ENCODE measurements at regions not wholly inside any gene's neighbourhood (a gene's known extent, or its start where the extent isn't known, plus 50 kb on each side); places are given as distances from the start of the nearest gene placed in this dataset.

DNA sequence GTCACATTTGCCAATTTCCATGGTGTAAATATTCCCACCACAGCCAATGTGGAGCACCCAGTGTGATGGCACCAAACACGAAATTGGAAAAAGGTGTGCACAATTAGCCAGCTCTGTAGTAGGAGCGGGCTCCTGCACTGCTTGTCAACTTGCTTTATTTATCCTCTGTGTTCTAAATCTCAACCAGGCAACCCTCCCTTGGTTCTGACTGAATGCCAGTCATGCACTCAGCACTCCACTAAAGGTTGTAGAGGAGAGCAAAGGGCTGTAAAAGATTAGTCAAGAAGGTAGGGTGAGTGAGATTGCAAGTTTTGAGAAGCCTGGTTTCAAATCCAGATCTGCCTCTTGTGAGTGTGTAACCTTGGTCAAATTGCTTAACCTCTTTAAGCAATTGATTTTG is 71.5 kb upstream of the EGR2 start:
- no peaks in the 10 kb centered on the region for H3K27me3 ChIP-seq (ENCODE audit: insufficient read depth, low read length, poor library complexity)
- no CpG with 5 or more reads among the region's 2 CpGs for WGBS (ENCODE audit: extremely low coverage, insufficient coverage, low lambda C conversion rate)
- H2BK120ac ChIP-seq (ENCODE audit: low read depth, low read length), result no peak overlapping the region

DNA sequence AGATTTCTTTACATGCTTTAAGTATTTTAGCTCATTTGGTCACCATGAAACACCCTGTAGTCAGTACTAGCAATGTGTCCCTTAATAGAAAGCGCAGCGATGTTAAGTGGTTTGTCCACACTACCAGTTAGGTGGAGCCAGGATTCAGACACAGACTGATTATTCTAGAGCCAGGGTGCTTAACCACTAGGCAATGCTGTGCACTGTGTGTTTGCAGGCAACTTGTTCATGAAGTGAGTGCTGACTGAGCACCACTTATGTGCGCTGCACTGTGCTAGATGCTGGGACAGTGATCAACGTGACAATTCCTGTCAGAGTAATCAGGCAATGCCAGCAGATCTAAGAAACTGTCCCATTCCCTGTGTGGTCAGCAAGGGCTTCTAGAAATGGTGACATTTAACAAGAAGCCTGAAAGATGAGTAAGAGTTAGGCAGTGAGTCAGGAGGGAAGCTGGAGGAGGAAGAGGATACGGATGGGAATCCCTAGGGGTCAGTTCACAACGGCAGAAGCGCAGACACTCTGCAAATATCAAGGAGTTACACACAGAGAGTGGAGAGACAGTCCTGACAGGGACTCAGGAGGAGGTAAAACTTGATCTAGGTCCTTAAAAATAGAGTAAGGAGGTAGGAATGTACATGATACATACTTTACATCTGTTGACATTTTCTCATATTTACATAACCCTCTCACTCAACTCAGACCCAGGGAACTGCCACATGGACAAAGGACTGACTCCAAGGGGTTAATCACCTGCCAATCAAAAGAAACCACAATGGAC is 69.7 kb upstream of the EGR2 start:
- no peak overlapping the region for H2BK15ac ChIP-seq (replicated peaks; ENCODE audit: low read depth)
- H2BK120ac ChIP-seq (ENCODE audit: low read depth, low read length), result no peak overlapping the region
- no peaks in the 10 kb centered on the region for H3K79me2 ChIP-seq (ENCODE audit: control insufficient read depth, insufficient read depth, low read length)
- no peak overlapping the region for H3K4me3 ChIP-seq (ENCODE audit: low read length)
- H3K79me1 ChIP-seq (ENCODE audit: low read length), result no peaks in the 10 kb centered on the region
- H3K56ac ChIP-seq (ENCODE audit: low read length), result no peak overlapping the region
- no peak overlapping the region for H3K4me2 ChIP-seq (ENCODE audit: low read length)
- no peak overlapping the region for H3K27ac ChIP-seq (ENCODE audit: low read depth, low read length)
- no peak overlapping the region for H3K18ac ChIP-seq (ENCODE audit: low read length)
- H2AK5ac ChIP-seq (ENCODE audit: low read length), result no peak overlapping the region
- H3K4me1 ChIP-seq (ENCODE audit: control insufficient read depth, low read depth, low read length), result no peaks in the 10 kb centered on the region
- H4K5ac ChIP-seq (ENCODE audit: low read length), result no peak overlapping the region
- no peak for DNase-seq
- H3K4ac ChIP-seq (ENCODE audit: low read depth, low read length), result no peak overlapping the region
- H3K23ac ChIP-seq (ENCODE audit: low read length), result no peak overlapping the region
- H3K36me3 ChIP-seq (ENCODE audit: control insufficient read depth, insufficient read depth, low read length), result no peaks in the 10 kb centered on the region
- no peaks in the 10 kb centered on the region for H3K27me3 ChIP-seq (ENCODE audit: insufficient read depth, low read length, poor library complexity)
- H4K8ac ChIP-seq (ENCODE audit: low read depth, low read length), result no peak overlapping the region
- no CpG with 5 or more reads among the region's 7 CpGs for WGBS (ENCODE audit: extremely low coverage, insufficient coverage, low lambda C conversion rate)
- H2BK5ac ChIP-seq (ENCODE audit: low read length), result no peak overlapping the region
- no peak overlapping the region for H3K9ac ChIP-seq (ENCODE audit: low read length)

More for the DNA sequence above, 71.5 kb upstream of the EGR2 start:
- no peak overlapping the region for H3K4me2 ChIP-seq (ENCODE audit: low read length)
- H3K4ac ChIP-seq (ENCODE audit: low read depth, low read length), result no peak overlapping the region
- no peak overlapping the region for H3K9ac ChIP-seq (ENCODE audit: low read length)
- no peak overlapping the region for H2AK5ac ChIP-seq (ENCODE audit: low read length)
- H4K8ac ChIP-seq (ENCODE audit: low read depth, low read length), result no peak overlapping the region
- H3K4me3 ChIP-seq (ENCODE audit: low read length), result no peak overlapping the region
- no peak overlapping the region for H3K18ac ChIP-seq (ENCODE audit: low read length)
- H3K56ac ChIP-seq (ENCODE audit: low read length), result no peak overlapping the region
- H3K4me1 ChIP-seq (ENCODE audit: control insufficient read depth, low read depth, low read length), result no peaks in the 10 kb centered on the region
- H3K79me1 ChIP-seq (ENCODE audit: low read length), result no peaks in the 10 kb centered on the region
- H3K36me3 ChIP-seq (ENCODE audit: control insufficient read depth, insufficient read depth, low read length), result no peaks in the 10 kb centered on the region
- no peak overlapping the region for H2BK5ac ChIP-seq (ENCODE audit: low read length)
- no peak overlapping the region for H3K27ac ChIP-seq (ENCODE audit: low read depth, low read length)
- DNase-seq, result no peak
- H3K23ac ChIP-seq (ENCODE audit: low read length), result no peak overlapping the region
- no peak overlapping the region for H2BK15ac ChIP-seq (replicated peaks; ENCODE audit: low read depth)
- no peaks in the 10 kb centered on the region for H3K79me2 ChIP-seq (ENCODE audit: control insufficient read depth, insufficient read depth, low read length)
- H4K5ac ChIP-seq (ENCODE audit: low read length), result no peak overlapping the region

DNA sequence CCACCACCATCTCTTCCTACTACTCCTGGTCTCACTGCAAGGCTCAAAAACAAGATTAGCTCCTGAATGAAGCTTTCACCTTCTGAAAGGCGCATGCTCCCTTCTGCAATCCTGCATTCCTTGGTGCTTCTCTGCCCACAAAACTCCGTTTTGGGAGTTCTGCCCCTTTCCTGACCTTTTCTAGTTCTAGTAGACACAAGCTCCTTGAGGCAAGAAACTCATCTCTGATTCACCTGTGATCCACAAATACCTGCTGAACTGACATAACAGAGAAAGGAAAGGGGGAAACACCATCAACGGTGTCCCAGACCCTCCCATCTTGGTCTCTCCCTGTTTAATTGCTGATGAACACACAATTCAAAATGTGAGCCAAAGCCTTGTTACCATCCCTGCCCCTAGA is 64.0 kb upstream of the EGR2 start:
- no peaks in the 10 kb centered on the region for H3K27me3 ChIP-seq (ENCODE audit: insufficient read depth, low read length, poor library complexity)

DNA sequence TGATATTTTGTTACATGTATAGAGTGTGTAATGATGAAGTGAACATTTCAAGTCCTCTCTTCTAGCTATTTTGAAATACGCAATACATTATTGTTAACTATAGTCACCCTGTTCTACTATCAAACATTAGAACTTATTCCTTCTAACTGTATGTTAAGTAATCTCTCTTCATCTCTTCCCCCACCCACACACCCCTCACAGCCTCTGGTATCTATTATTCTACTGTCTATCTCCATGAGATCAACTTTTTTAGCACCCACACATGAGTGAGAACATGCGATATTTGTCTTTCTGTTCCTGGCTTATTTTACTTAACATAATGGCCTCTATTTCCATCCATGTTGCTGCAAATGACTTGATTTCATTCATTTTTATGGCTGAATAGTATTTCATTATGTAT is 57.7 kb upstream of the EGR2 start:
- Histone ChIP-seq H3K27me3 (ENCODE audit: insufficient read depth, low read length, poor library complexity) (no peaks in the 10 kb centered on the region), H3K36me3 (ENCODE audit: control insufficient read depth, insufficient read depth, low read length) (no peaks in the 10 kb centered on the region), H2AK5ac (ENCODE audit: low read length) (no peak overlapping the region), H3K4me3 (ENCODE audit: low read length) (no peak overlapping the region), H2BK120ac (ENCODE audit: low read depth, low read length) (no peak overlapping the region), H3K56ac (ENCODE audit: low read length) (no peak overlapping the region), H3K4ac (ENCODE audit: low read depth, low read length) (no peak overlapping the region), H3K79me2 (ENCODE audit: control insufficient read depth, insufficient read depth, low read length) (no peaks in the 10 kb centered on the region), H3K4me1 (ENCODE audit: control insufficient read depth, low read depth, low read length) (no peaks in the 10 kb centered on the region), H3K27ac (ENCODE audit: low read depth, low read length) (no peak overlapping the region), H2BK15ac (replicated peaks; ENCODE audit: low read depth) (no peak overlapping the region), H3K18ac (ENCODE audit: low read length) (no peak overlapping the region), H4K5ac (ENCODE audit: low read length) (no peak overlapping the region), H4K8ac (ENCODE audit: low read depth, low read length) (no peak overlapping the region), H2BK5ac (ENCODE audit: low read length) (no peak overlapping the region), H3K9ac (ENCODE audit: low read length) (no peak overlapping the region), H3K4me2 (ENCODE audit: low read length) (no peak overlapping the region), H3K23ac (ENCODE audit: low read length) (no peak overlapping the region), H3K79me1 (ENCODE audit: low read length) (no peaks in the 10 kb centered on the region)
- DNase-seq, result no peak
- WGBS (ENCODE audit: extremely low coverage, insufficient coverage, low lambda C conversion rate), result no CpG with 5 or more reads among the region's 2 CpGs

More for the DNA sequence above, 64.0 kb upstream of the EGR2 start:
- Histone ChIP-seq H3K18ac (ENCODE audit: low read length) (no peak overlapping the region), H2AK5ac (ENCODE audit: low read length) (no peak overlapping the region), H3K4me2 (ENCODE audit: low read length) (no peak overlapping the region), H3K27ac (ENCODE audit: low read depth, low read length) (no peak overlapping the region), H3K23ac (ENCODE audit: low read length) (no peak overlapping the region), H3K4ac (ENCODE audit: low read depth, low read length) (no peak overlapping the region), H3K9ac (ENCODE audit: low read length) (no peak overlapping the region), H3K4me3 (ENCODE audit: low read length) (no peak overlapping the region), H3K4me1 (ENCODE audit: control insufficient read depth, low read depth, low read length) (no peaks in the 10 kb centered on the region), H2BK5ac (ENCODE audit: low read length) (no peak overlapping the region), H3K36me3 (ENCODE audit: control insufficient read depth, insufficient read depth, low read length) (no peaks in the 10 kb centered on the region), H3K79me1 (ENCODE audit: low read length) (no peaks in the 10 kb centered on the region), H3K79me2 (ENCODE audit: control insufficient read depth, insufficient read depth, low read length) (no peaks in the 10 kb centered on the region), H4K5ac (ENCODE audit: low read length) (no peak overlapping the region), H2BK120ac (ENCODE audit: low read depth, low read length) (no peak overlapping the region), H2BK15ac (replicated peaks; ENCODE audit: low read depth) (no peak overlapping the region), H3K56ac (ENCODE audit: low read length) (no peak overlapping the region), H4K8ac (ENCODE audit: low read depth, low read length) (no peak overlapping the region)
- WGBS (ENCODE audit: extremely low coverage, insufficient coverage, low lambda C conversion rate), result no CpG with 5 or more reads among the region's 3 CpGs
- no peak for DNase-seq

DNA sequence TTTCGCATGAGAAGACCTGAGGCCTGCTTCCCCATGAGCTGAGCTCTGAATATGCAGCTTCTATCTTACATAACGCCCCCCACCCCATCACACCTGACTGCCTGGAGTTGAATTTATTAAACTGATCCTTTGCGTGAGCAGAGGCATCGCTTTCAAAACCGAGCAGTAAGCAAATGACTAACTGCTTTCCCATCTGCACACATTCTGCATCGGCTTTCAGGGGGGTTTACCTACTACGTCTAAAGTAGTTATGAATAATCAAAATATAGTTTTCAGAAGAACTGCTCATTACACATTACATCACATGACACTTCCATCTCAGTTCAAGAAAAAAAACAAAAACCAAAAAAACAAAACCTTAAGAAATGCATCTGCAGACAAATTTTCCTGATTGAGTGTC is 54.7 kb upstream of the EGR2 start:
- no peak overlapping the region for H3K9ac ChIP-seq (ENCODE audit: low read length)
- H3K4me2 ChIP-seq (ENCODE audit: low read length), result no peak overlapping the region
- no peak for DNase-seq
- no peak overlapping the region for H4K5ac ChIP-seq (ENCODE audit: low read length)
- WGBS (ENCODE audit: extremely low coverage, insufficient coverage, low lambda C conversion rate), result no CpG with 5 or more reads among the region's 7 CpGs
- H2BK5ac ChIP-seq (ENCODE audit: low read length), result no peak overlapping the region
- no peaks in the 10 kb centered on the region for H3K36me3 ChIP-seq (ENCODE audit: control insufficient read depth, insufficient read depth, low read length)
- H4K8ac ChIP-seq (ENCODE audit: low read depth, low read length), result no peak overlapping the region
- no peaks in the 10 kb centered on the region for H3K79me1 ChIP-seq (ENCODE audit: low read length)
- H2AK5ac ChIP-seq (ENCODE audit: low read length), result no peak overlapping the region
- H3K23ac ChIP-seq (ENCODE audit: low read length), result no peak overlapping the region
- no peaks in the 10 kb centered on the region for H3K79me2 ChIP-seq (ENCODE audit: control insufficient read depth, insufficient read depth, low read length)
- no peaks in the 10 kb centered on the region for H3K4me1 ChIP-seq (ENCODE audit: control insufficient read depth, low read depth, low read length)
- H2BK120ac ChIP-seq (ENCODE audit: low read depth, low read length), result no peak overlapping the region
- no peak overlapping the region for H3K27ac ChIP-seq (ENCODE audit: low read depth, low read length)
- H3K56ac ChIP-seq (ENCODE audit: low read length), result no peak overlapping the region
- no peak overlapping the region for H2BK15ac ChIP-seq (replicated peaks; ENCODE audit: low read depth)
- H3K18ac ChIP-seq (ENCODE audit: low read length), result no peak overlapping the region
- H3K4me3 ChIP-seq (ENCODE audit: low read length), result no peak overlapping the region
- H3K27me3 ChIP-seq (ENCODE audit: insufficient read depth, low read length, poor library complexity), result no peaks in the 10 kb centered on the region
- H3K4ac ChIP-seq (ENCODE audit: low read depth, low read length), result no peak overlapping the region

DNA sequence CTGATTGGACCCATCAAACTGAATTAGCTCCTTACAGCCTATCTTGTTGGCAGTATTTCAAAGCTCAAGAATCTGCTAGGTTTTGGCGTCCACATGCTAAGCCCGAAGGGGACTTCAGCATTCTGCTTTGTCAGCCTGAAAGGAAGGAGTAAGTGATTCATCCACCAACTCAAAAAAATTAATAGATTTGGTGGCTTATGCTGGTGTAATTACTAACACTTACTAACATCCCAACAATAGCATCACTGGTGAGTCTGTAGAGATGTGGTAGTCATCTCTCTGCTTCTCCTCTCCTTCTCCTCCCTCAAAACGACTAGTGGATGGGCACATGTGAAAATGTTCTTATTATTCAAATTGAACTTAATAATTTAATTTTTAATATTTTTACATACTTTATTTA is 53.8 kb upstream of the EGR2 start:
- H3K23ac ChIP-seq (ENCODE audit: low read length), result no peak overlapping the region

More for the DNA sequence above, 53.8 kb upstream of the EGR2 start:
- H2BK120ac ChIP-seq (ENCODE audit: low read depth, low read length), result no peak overlapping the region
- H4K5ac ChIP-seq (ENCODE audit: low read length), result no peak overlapping the region
- no peak overlapping the region for H3K56ac ChIP-seq (ENCODE audit: low read length)
- no peak overlapping the region for H3K4me3 ChIP-seq (ENCODE audit: low read length)
- H3K9ac ChIP-seq (ENCODE audit: low read length), result no peak overlapping the region
- H3K4ac ChIP-seq (ENCODE audit: low read depth, low read length), result no peak overlapping the region
- H3K4me1 ChIP-seq (ENCODE audit: control insufficient read depth, low read depth, low read length), result no peaks in the 10 kb centered on the region
- H2BK15ac ChIP-seq (replicated peaks; ENCODE audit: low read depth), result no peak overlapping the region
- H3K18ac ChIP-seq (ENCODE audit: low read length), result no peak overlapping the region
- no peaks in the 10 kb centered on the region for H3K79me2 ChIP-seq (ENCODE audit: control insufficient read depth, insufficient read depth, low read length)
- H2BK5ac ChIP-seq (ENCODE audit: low read length), result no peak overlapping the region
- WGBS (ENCODE audit: extremely low coverage, insufficient coverage, low lambda C conversion rate), result no CpG with 5 or more reads among the region's 3 CpGs
- H3K27me3 ChIP-seq (ENCODE audit: insufficient read depth, low read length, poor library complexity), result no peaks in the 10 kb centered on the region
- no peaks in the 10 kb centered on the region for H3K79me1 ChIP-seq (ENCODE audit: low read length)
- H4K8ac ChIP-seq (ENCODE audit: low read depth, low read length), result no peak overlapping the region
- no peak overlapping the region for H3K27ac ChIP-seq (ENCODE audit: low read depth, low read length)
- H3K4me2 ChIP-seq (ENCODE audit: low read length), result no peak overlapping the region
- no peaks in the 10 kb centered on the region for H3K36me3 ChIP-seq (ENCODE audit: control insufficient read depth, insufficient read depth, low read length)
- no peak for DNase-seq
- H2AK5ac ChIP-seq (ENCODE audit: low read length), result no peak overlapping the region
